ENCODE measurements at regions not wholly inside any gene's neighbourhood (a gene's known extent, or its start where the extent isn't known, plus 50 kb on each side); places are given as distances from the start of the nearest gene placed in this dataset.

GRCh38 chr3:59608356-59608755 lies 558.5 kb upstream of the CFAP20DC start:
- TF ChIP-seq CTCF (conservative IDR thresholded peaks at IDR 0.05) (no peak), EZH2 (IDR thresholded peaks at IDR 0.05; ENCODE audit: low read depth) (no peak)

Data from PC-9 (cell line).